GM12878 (cell line): ENCODE measurements at regions not wholly inside any gene's neighbourhood (a gene's known extent, or its start where the extent isn't known, plus 50 kb on each side); places are given as distances from the start of the nearest gene placed in this dataset.

ENCODE experiments used
- ATAC-seq: fragments of 200-7000 bp; cut with Tn5 transposase; 3 replicates; pipeline ENCODE4 v1.9.1; 2020; ENCODE audit warnings: mild to moderate bottlenecking, moderate library complexity
- BruUV-seq: library from RNA; stranded (reverse); fragments of 400-500 nt; replicated peaks from 2 replicates; lab custom pipeline; 2021; lab: Mats Ljungman, UMichigan
- CTCF ChIA-PET: fragments of 300-600 bp; sonication (Branson Sonifier 250); formaldehyde crosslinking; extraction: SDS; loops from one replicate; lab custom pipeline; 2021; ENCODE audit warnings: inconsistent platforms; lab: Yijun Ruan, JAX
- POLR2A ChIA-PET: fragments of 350-600 bp; formaldehyde crosslinking; extraction: SDS; loops from one replicate; lab custom pipeline; 2021; ENCODE audit warnings: inconsistent platforms; lab: Charles Lee
- RAD21 ChIA-PET: fragments of 300-600 bp; sonication (Branson Sonifier 250); formaldehyde crosslinking; loops from one replicate; lab custom pipeline; 2023; ENCODE audit warnings: antibody characterized with exemption; ENCODE audit not compliant: unreplicated experiment; lab: Charles Lee
- SMC1A ChIA-PET: fragments of 300-600 bp; sonication (Branson Sonifier 250); formaldehyde crosslinking; loops from one replicate; lab custom pipeline; 2023; ENCODE audit not compliant: unreplicated experiment, uncharacterized antibody; lab: Charles Lee
- DNase-seq: peaks from one replicate; pipeline ENCODE4 v3.0.0-alpha.2; 2011; ENCODE audit warnings: low read depth, low spot score
- FAIRE-seq: peaks from 3 replicates; lab custom pipeline; 2011; peaks lifted over from hg19 to GRCh38; lab: Jason Lieb, UNC
- H2AFZ ChIP-seq: 2 replicates; pipeline ENCODE4 v1.6.0; 2011; ENCODE audit warnings: low read depth, low read length, control low read depth; ENCODE audit not compliant: control insufficient read depth
- H3K27ac ChIP-seq: 2 replicates; pipeline ENCODE4 v1.5.1; 2011; ENCODE audit warnings: control low read depth; ENCODE audit not compliant: control insufficient read depth, insufficient read depth
- H3K27me3 ChIP-seq, 2 experiments: replicated peaks in 1 of 2; 2 replicates each; pipeline versions ENCODE4 v1.6.0 to v1.6.1; 2011; ENCODE audit warnings: low read length in 1 of 2; ENCODE audit not compliant: control insufficient read depth in 2 of 2, insufficient read depth in 2 of 2
- H3K36me3 ChIP-seq, 2 experiments: 2 replicates each; pipeline ENCODE4 v1.5.1; 2011; ENCODE audit warnings: low read length in 1 of 2; ENCODE audit not compliant: control insufficient read depth in 2 of 2, insufficient read depth in 2 of 2
- H3K4me1 ChIP-seq: 2 replicates; pipeline ENCODE4 v1.6.1; 2011; ENCODE audit warnings: mild to moderate bottlenecking, low read length, moderate library complexity, mixed read lengths; ENCODE audit not compliant: control insufficient read depth, insufficient read depth
- H3K4me2 ChIP-seq: 2 replicates; pipeline ENCODE4 v1.6.0; 2011; ENCODE audit warnings: control low read depth; ENCODE audit not compliant: control insufficient read depth, insufficient read depth
- H3K4me3 ChIP-seq: fragments of 200-600 bp; sonication (generic); 2 replicates; pipeline ENCODE4 v1.5.1; 2016
- H3K79me2 ChIP-seq: 2 replicates; pipeline ENCODE4 v1.6.0; 2011; ENCODE audit warnings: low read length; ENCODE audit not compliant: control insufficient read depth, insufficient read depth
- H3K9ac ChIP-seq: 2 replicates; pipeline ENCODE4 v1.8.0; 2011; ENCODE audit warnings: low read length, control low read depth, mixed read lengths; ENCODE audit not compliant: control insufficient read depth, insufficient read depth
- H3K9me3 ChIP-seq: replicated peaks from 3 replicates; pipeline ENCODE4 v1.5.1; 2011; ENCODE audit warnings: mild to moderate bottlenecking, low read length; ENCODE audit not compliant: control insufficient read depth, insufficient read depth
- H4K20me1 ChIP-seq: 2 replicates; pipeline ENCODE4 v1.6.0; 2011; ENCODE audit not compliant: control insufficient read depth, insufficient read depth
- BCL11A ChIP-seq: IDR thresholded peaks from 2 replicates; pipeline ENCODE4 v1.6.1; 2011; ENCODE audit warnings: low read depth, low read length
- HDAC2 ChIP-seq: fragments of 200-600 bp; sonication (generic); IDR thresholded peaks from 2 replicates; pipeline ENCODE4 v1.6.1; 2017
- HDAC6 ChIP-seq: fragments of 200-600 bp; sonication (generic); IDR thresholded peaks from one replicate; pipeline ENCODE4 v1.8.0; 2017; ENCODE audit warnings: antibody characterized with exemption; ENCODE audit not compliant: unreplicated experiment
- MTA2 ChIP-seq: fragments of 450-650 bp; IDR thresholded peaks from 2 replicates; pipeline ENCODE4 v1.6.1; 2016; ENCODE audit warnings: low read depth, mild to moderate bottlenecking, moderate library complexity
- MXI1 ChIP-seq: fragments of 150-350 bp; IDR thresholded peaks from 2 replicates; pipeline ENCODE4 v1.6.1; 2011; ENCODE audit warnings: low read depth, mild to moderate bottlenecking, inconsistent platforms, low read length, improper control_type of control experiment
- NFXL1 ChIP-seq: fragments of 450-650 bp; IDR thresholded peaks from 2 replicates; pipeline ENCODE4 v1.6.1; 2017; ENCODE audit warnings: antibody characterized with exemption, mild to moderate bottlenecking, borderline replicate concordance
- POLR2A ChIP-seq: IDR thresholded peaks from 2 replicates; pipeline ENCODE4 v1.6.1; 2011; ENCODE audit warnings: low read depth, mild to moderate bottlenecking, low read length
- RB1 ChIP-seq: fragments of 450-650 bp; formaldehyde crosslinking; IDR thresholded peaks from 2 replicates; pipeline ENCODE4 v1.6.1; 2017; ENCODE audit warnings: mild to moderate bottlenecking, borderline replicate concordance
- SMAD1 ChIP-seq: fragments of 450-650 bp; IDR thresholded peaks from 2 replicates; pipeline ENCODE4 v1.6.1; 2018; ENCODE audit warnings: mild to moderate bottlenecking, low read depth; ENCODE audit not compliant: partially characterized antibody
- SUZ12 ChIP-seq: fragments of 200-600 bp; sonication (generic); IDR thresholded peaks from one replicate; pipeline ENCODE4 v1.6.1; 2018; ENCODE audit warnings: antibody characterized with exemption, mild to moderate bottlenecking; ENCODE audit not compliant: unreplicated experiment
- ZBTB40 ChIP-seq: fragments of 450-650 bp; IDR thresholded peaks from 2 replicates; pipeline ENCODE4 v1.6.1; 2016; ENCODE audit warnings: mild to moderate bottlenecking, moderate library complexity, borderline replicate concordance
- WGBS: methylation state at CpG from one replicate; pipeline ENCODE4 v1.1.6; 2016; ENCODE audit warnings: low lambda C conversion rate; ENCODE audit not compliant: insufficient replicate concordance, insufficient coverage; ENCODE audit errors: missing lambda C conversion rate; 5-methylcytosine and 5-hydroxymethylcytosine counted together
- in situ Hi-C: fragments of 300-500 bp; cut with MboI; formaldehyde crosslinking; loops from 9 replicates; pipeline ENCODE4 v1.14.3; 2018; ENCODE audit warnings: mixed read lengths
- intact Hi-C: fragments of 100-400 bp; cut with micrococcal nuclease; formaldehyde crosslinking; loops from one replicate; pipeline ENCODE4 v1.14.2; 2022; ENCODE audit not compliant: unreplicated experiment

GRCh38 chr14:27025648-27026047, 427.8 kb upstream of the NOVA1 start:
- ChIA-PET SMC1A (no interaction called here), POLR2A (no interaction called here), RAD21 (no interaction called here), CTCF (no interaction called here)
- intact Hi-C loops (no loop called here), in situ Hi-C loops (no loop called here)
- Histone ChIP-seq H3K4me3 (no peak overlapping the region), H3K27me3 (no peaks in the 10 kb centered on the region), H3K36me3 (no peaks in the 10 kb centered on the region), H3K4me1 (no peaks in the 10 kb centered on the region), H3K9ac (no peak overlapping the region), H4K20me1 (no peaks in the 10 kb centered on the region), H2AFZ (no peak overlapping the region), H3K9me3 (no peaks in the 10 kb centered on the region), H3K4me2 (no peak overlapping the region), H3K79me2 (no peaks in the 10 kb centered on the region), H3K27ac (no peak overlapping the region)
- no peak for FAIRE-seq
- WGBS = 0% methylated on average over 1 of the region's 1 CpG
- no peak for ATAC-seq
- TF ChIP-seq BCL11A (no peak), HDAC6 (no peak), NFXL1 (no peak), SUZ12 (no peak), MXI1 (no peak), MTA2 (no peak), POLR2A (no peak), ZBTB40 (no peak), RB1 (no peak), SMAD1 (no peak), HDAC2 (no peak)
- no peak for DNase-seq
- no TSS peak for BruUV-seq
